ENCODE measurements at regions not wholly inside any gene's neighbourhood (a gene's known extent, or its start where the extent isn't known, plus 50 kb on each side); places are given as distances from the start of the nearest gene placed in this dataset.

- TF ChIP-seq MAX (IDR thresholded peaks at IDR 0.05; ENCODE audit: insufficient read depth, insufficient read length) (no peak), GATA2 (IDR thresholded peaks at IDR 0.05; ENCODE audit: insufficient read depth, insufficient read length, low read depth, low read length) (no peak), EZH2 (IDR thresholded peaks at IDR 0.05; ENCODE audit: borderline replicate concordance, low read depth, low read length, severe bottlenecking) (no peak), MYC (IDR thresholded peaks at IDR 0.05; ENCODE audit: low read depth, low read length) (no peak), POLR2AphosphoS5 (IDR thresholded peaks at IDR 0.05; ENCODE audit: insufficient read depth, low read depth, low read length) (no peak), POLR2A (IDR thresholded peaks at IDR 0.05; ENCODE audit: low read depth, low read length) (no peak), JUN (IDR thresholded peaks at IDR 0.05; ENCODE audit: borderline replicate concordance, insufficient read depth, insufficient read length, low read depth) (no peak), FOS (IDR thresholded peaks at IDR 0.05; ENCODE audit: borderline replicate concordance, insufficient read depth, low read length) (no peak)
- TF ChIP-seq, protein P1, sequence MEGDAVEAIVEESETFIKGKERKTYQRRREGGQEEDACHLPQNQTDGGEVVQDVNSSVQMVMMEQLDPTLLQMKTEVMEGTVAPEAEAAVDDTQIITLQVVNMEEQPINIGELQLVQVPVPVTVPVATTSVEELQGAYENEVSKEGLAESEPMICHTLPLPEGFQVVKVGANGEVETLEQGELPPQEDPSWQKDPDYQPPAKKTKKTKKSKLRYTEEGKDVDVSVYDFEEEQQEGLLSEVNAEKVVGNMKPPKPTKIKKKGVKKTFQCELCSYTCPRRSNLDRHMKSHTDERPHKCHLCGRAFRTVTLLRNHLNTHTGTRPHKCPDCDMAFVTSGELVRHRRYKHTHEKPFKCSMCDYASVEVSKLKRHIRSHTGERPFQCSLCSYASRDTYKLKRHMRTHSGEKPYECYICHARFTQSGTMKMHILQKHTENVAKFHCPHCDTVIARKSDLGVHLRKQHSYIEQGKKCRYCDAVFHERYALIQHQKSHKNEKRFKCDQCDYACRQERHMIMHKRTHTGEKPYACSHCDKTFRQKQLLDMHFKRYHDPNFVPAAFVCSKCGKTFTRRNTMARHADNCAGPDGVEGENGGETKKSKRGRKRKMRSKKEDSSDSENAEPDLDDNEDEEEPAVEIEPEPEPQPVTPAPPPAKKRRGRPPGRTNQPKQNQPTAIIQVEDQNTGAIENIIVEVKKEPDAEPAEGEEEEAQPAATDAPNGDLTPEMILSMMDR (IDR thresholded peaks at IDR 0.05; ENCODE audit: extremely low read depth in 1 of 2, insufficient read depth in 1 of 2, low read depth in 1 of 2, low read length in 2 of 2), result no peak
- Histone ChIP-seq H3K4me1 (ENCODE audit: control insufficient read depth, extremely low read depth, insufficient read depth, low read length) (peaks cover 22% of the 10 kb centered on the region), H3K4me2 (ENCODE audit: insufficient read depth, low read length) (no peak overlapping the region), H3K9me1 (replicated peaks; ENCODE audit: control insufficient read depth, extremely low read depth, insufficient read depth, low read length) (no peaks in the 10 kb centered on the region), H3K27me3 (ENCODE audit: control insufficient read depth in 2 of 2, insufficient read depth in 2 of 2, low read length in 2 of 2) (no peaks in the 10 kb centered on the region), H3K9me3 (replicated peaks; ENCODE audit: control insufficient read depth, insufficient read depth, low read length) (no peaks in the 10 kb centered on the region), H3K36me3 (ENCODE audit: control insufficient read depth in 2 of 2, extremely low read depth in 1 of 2, insufficient read depth in 2 of 2, low read length in 2 of 2) (no peaks in the 10 kb centered on the region), H3K9ac (replicated peaks; ENCODE audit: extremely low read depth, insufficient read depth, low read length) (no peak overlapping the region), H4K20me1 (replicated peaks; ENCODE audit: control insufficient read depth, extremely low read depth, insufficient read depth, low read length) (no peaks in the 10 kb centered on the region), H3K27ac (ENCODE audit: insufficient read depth, low read depth, low read length) (no peak overlapping the region), H2AFZ (ENCODE audit: low read depth, low read length) (no peak overlapping the region), H3K79me2 (ENCODE audit: control insufficient read depth, insufficient read depth, low read length) (no peaks in the 10 kb centered on the region), H3K4me3 (replicated peaks in 1 of 3; ENCODE audit: insufficient read depth in 1 of 3, low read depth in 1 of 3, low read length in 3 of 3) (no peak overlapping the region)
- ChIA-PET POLR2A (no interaction called here), CTCF (interaction anchor here (1.0 to 1.8 kb wide), 5 partner anchors 9 to 219 kb away, joined by 3 to 8 read pairs (median 3); no protein-coding TSS in a partner anchor)
- dilution Hi-C loops (cut with MboI; ENCODE audit: extremely low pct_ligation_motif_present, low sequenced_read_pairs), result no loop called here
- intact Hi-C loops (cut with micrococcal nuclease), result no loop called here
- no TSS peak for BruUV-seq (replicated peaks)
- DNase-seq (ENCODE audit: low read depth, low spot score) (no peak), FAIRE-seq (no peak)
Measured at GRCh38 chr12:46455648-46456352, 83.2 kb upstream of the SLC38A2 start.

Measured in endothelial cell of umbilical vein (primary cell).